Type B pancreatic cell (in vitro differentiated cells): ENCODE measurements at regions not wholly inside any gene's neighbourhood (a gene's known extent, or its start where the extent isn't known, plus 50 kb on each side); places are given as distances from the start of the nearest gene placed in this dataset.

Experiments used
- DNase-seq: peaks from one replicate; pipeline ENCODE4 v3.0.0; 2021; ENCODE audit warnings: mixed read lengths; ENCODE audit not compliant: unreplicated experiment; ENCODE audit errors: extremely low spot score
- H3K27ac Mint-ChIP-seq: 2 replicates; pipeline ENCODE4 v1.8.0; 2021; ENCODE audit warnings: mild to moderate bottlenecking, mixed read lengths
- H3K27me3 Mint-ChIP-seq: 2 replicates; pipeline ENCODE4 v1.8.0; 2021; ENCODE audit warnings: mixed read lengths
- H3K36me3 Mint-ChIP-seq: 2 replicates; pipeline ENCODE4 v1.8.0; 2021; ENCODE audit warnings: mixed read lengths
- H3K4me1 Mint-ChIP-seq: one replicate; pipeline ENCODE4 v1.8.0; 2021; ENCODE audit warnings: mixed read lengths; ENCODE audit not compliant: unreplicated experiment
- H3K4me3 Mint-ChIP-seq: 2 replicates; pipeline ENCODE4 v1.8.0; 2021; ENCODE audit warnings: mild to moderate bottlenecking, mixed read lengths
- H3K9me3 Mint-ChIP-seq: 2 replicates; pipeline ENCODE4 v1.8.0; 2021; ENCODE audit warnings: mixed read lengths
- TF ChIP-seq, protein P1 (sequence below): fragments of 200-600 bp; sonication (generic); conservative IDR thresholded peaks from 2 replicates; pipeline ENCODE4 v1.5.0; 2021; ENCODE audit warnings: antibody characterized with exemption, mild to moderate bottlenecking

DNA sequence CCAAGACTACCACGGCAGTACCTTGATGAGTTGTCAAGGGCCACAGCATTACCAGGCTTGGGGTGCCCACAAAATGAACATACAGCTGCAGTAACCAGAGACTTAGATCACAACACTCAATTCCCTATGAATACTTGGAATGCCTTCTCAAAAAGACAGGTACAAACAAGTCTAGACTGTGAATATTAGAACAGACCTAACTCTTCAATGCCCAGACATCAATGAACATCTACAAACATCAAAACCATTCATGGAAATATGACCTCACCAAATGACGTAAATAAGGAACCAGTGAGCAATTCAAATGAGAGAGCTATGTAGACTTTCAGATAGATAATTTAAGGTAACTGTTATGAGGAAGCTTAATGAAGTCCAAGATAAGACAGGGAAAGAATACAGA is 185.1 kb upstream of the POU1F1 start:
- Mint-ChIP-seq H3K27me3 (no peaks in the 10 kb centered on the region), H3K27ac (no peak overlapping the region), H3K9me3 (peaks cover 8% of the 10 kb centered on the region), H3K4me1 (no peaks in the 10 kb centered on the region), H3K4me3 (no peak overlapping the region), H3K36me3 (no peaks in the 10 kb centered on the region)
- TF ChIP-seq, protein P1, sequence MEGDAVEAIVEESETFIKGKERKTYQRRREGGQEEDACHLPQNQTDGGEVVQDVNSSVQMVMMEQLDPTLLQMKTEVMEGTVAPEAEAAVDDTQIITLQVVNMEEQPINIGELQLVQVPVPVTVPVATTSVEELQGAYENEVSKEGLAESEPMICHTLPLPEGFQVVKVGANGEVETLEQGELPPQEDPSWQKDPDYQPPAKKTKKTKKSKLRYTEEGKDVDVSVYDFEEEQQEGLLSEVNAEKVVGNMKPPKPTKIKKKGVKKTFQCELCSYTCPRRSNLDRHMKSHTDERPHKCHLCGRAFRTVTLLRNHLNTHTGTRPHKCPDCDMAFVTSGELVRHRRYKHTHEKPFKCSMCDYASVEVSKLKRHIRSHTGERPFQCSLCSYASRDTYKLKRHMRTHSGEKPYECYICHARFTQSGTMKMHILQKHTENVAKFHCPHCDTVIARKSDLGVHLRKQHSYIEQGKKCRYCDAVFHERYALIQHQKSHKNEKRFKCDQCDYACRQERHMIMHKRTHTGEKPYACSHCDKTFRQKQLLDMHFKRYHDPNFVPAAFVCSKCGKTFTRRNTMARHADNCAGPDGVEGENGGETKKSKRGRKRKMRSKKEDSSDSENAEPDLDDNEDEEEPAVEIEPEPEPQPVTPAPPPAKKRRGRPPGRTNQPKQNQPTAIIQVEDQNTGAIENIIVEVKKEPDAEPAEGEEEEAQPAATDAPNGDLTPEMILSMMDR, result no peak
- no peak for DNase-seq

DNA sequence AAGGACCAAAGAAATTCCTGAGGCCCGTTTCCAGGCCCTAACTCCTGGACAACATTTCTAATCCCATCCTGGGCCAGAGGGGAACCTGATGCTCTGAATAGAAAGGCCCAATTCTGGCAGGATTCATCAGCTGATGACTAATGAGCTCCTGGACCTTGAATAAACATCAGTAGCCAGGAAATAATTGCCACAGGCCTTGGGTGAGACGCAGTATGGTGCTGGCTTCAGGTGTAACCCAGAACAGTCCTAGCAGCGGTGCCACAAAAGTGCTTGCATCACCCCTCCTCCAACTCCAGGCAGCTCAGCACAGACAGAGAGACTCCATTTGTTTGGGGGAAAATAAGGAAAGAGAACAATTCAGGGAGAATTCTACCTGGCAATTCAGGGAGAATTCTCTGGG is 184.7 kb upstream of the POU1F1 start:
- no peak for DNase-seq
- no peak overlapping the region for H3K4me3 Mint-ChIP-seq
- no peaks in the 10 kb centered on the region for H3K4me1 Mint-ChIP-seq
- TF ChIP-seq, protein P1, result no peak
- no peaks in the 10 kb centered on the region for H3K27me3 Mint-ChIP-seq
- peaks cover 4% of the 10 kb centered on the region for H3K9me3 Mint-ChIP-seq
- no peaks in the 10 kb centered on the region for H3K36me3 Mint-ChIP-seq
- no peak overlapping the region for H3K27ac Mint-ChIP-seq

DNA sequence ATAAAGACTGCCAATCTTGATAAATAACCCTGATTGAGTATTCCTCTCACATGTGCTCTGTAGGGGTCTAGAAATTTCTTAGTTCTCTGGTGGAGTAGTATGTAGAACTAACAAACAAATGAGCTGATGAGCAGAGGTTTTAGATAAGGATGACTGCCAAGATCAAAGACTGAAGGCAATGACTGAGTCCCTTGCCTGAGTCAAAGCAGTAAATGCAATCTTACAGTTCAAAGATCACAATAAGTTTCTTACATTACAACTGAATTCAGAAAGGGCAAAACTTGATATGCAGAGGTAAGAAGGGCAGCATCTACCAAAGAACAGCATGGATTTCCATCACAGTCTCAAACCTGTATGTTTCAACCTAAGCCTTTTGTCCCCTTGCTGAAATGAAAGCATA is 172.2 kb upstream of the POU1F1 start:
- no peaks in the 10 kb centered on the region for H3K36me3 Mint-ChIP-seq
- DNase-seq, result no peak
- no peaks in the 10 kb centered on the region for H3K4me1 Mint-ChIP-seq
- no peaks in the 10 kb centered on the region for H3K27me3 Mint-ChIP-seq
- H3K27ac Mint-ChIP-seq, result no peak overlapping the region
- H3K4me3 Mint-ChIP-seq, result no peak overlapping the region
- TF ChIP-seq, protein P1, result no peak
- H3K9me3 Mint-ChIP-seq, result peaks cover 5% of the 10 kb centered on the region

DNA sequence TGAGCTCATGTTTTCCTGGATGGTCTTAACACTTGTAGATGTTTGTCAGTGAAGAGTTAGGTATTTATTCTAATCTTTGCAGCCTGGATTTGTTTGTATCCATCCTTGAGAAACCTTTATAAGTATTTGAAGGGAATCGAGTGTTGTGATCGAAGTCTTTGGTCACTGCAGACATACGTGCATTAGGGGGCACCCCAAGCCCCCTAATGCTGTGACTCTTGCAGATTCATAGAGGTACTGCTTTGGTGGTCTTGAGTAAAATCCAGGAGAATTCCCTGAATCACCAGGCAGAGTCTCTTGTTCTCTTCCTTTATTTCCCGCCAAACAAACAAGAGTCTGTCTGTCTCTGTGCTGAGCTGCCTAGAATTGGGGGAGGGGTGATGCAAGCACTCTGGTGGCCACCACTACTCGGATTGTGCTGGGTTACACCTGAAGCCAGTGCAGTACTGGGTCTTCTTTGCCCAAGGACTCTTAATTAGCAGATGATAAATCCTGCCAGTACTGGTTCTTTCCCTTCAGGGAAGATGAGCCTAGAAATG is 170.5 kb upstream of the POU1F1 start:
- TF ChIP-seq, protein P1, result no peak
- H3K4me3 Mint-ChIP-seq, result no peak overlapping the region

DNA sequence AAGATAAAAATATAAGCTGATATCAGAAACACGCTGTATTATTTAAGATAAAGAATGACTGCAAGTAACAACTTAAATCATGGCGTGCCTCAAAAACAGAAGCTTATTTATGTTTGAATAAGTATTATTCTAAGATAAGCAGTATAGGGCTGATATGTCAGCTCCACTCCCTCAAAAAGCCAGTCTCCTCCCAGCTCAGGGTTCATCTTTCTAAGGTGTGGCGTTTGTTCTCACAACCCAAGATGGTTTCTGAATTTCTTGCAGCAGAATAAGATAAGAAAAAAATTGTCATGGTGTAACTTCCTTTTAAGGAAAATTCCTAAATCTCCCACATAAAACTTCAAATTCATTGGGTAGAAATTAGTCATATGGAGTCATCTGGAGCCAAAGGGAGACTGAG is 166.1 kb upstream of the POU1F1 start:
- H3K27me3 Mint-ChIP-seq, result no peaks in the 10 kb centered on the region
- peaks cover 5% of the 10 kb centered on the region for H3K9me3 Mint-ChIP-seq
- H3K27ac Mint-ChIP-seq, result no peak overlapping the region
- no peak for DNase-seq
- TF ChIP-seq, protein P1, result no peak
- H3K4me3 Mint-ChIP-seq, result no peak overlapping the region
- no peaks in the 10 kb centered on the region for H3K4me1 Mint-ChIP-seq
- H3K36me3 Mint-ChIP-seq, result no peaks in the 10 kb centered on the region

More for the DNA sequence above, 170.5 kb upstream of the POU1F1 start:
- Mint-ChIP-seq H3K9me3 (peaks cover 5% of the 10 kb centered on the region), H3K4me1 (no peaks in the 10 kb centered on the region), H3K27me3 (no peaks in the 10 kb centered on the region), H3K27ac (no peak overlapping the region), H3K36me3 (no peaks in the 10 kb centered on the region)
- no peak for DNase-seq

DNA sequence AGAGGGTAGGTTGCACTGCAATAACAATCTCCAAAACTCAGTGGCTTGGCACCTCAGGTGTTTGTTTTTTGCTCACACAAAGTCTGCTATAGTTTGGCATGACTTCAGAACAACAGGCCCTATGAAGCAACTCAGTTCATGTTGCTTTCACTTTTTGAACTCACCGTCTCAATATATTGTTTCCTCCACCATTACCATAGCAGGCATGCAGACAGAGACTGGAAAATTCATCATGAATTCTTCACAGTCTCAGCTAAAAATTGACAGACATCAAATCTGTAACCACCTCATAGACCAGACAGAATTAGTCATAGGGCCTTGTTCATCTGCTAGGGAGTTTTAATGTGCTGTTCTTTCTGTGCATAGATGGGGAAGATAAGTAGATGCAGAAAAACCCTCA is 161.4 kb upstream of the POU1F1 start:
- Mint-ChIP-seq H3K36me3 (no peaks in the 10 kb centered on the region), H3K27me3 (no peaks in the 10 kb centered on the region), H3K9me3 (no peaks in the 10 kb centered on the region), H3K4me3 (no peak overlapping the region), H3K4me1 (no peaks in the 10 kb centered on the region), H3K27ac (no peak overlapping the region)
- no peak for DNase-seq
- TF ChIP-seq, protein P1, result no peak
